HG02943 (cell line): ENCODE measurements at regions not wholly inside any gene's neighbourhood (a gene's known extent, or its start where the extent isn't known, plus 50 kb on each side); places are given as distances from the start of the nearest gene placed in this dataset.
"Not testable (repeated sequence)": the region's sequence is repeated elsewhere in the genome, so short reads cannot be mapped to it uniquely, and the experiment has no call there.

Experiments used
- ATAC-seq: cut with Tn5 transposase; IDR thresholded peaks from one replicate; pipeline ENCODE4 v1.9.1; 2021; ENCODE audit warnings: mild to moderate bottlenecking, low read depth, moderate library complexity; ENCODE audit not compliant: unreplicated experiment

DNA sequence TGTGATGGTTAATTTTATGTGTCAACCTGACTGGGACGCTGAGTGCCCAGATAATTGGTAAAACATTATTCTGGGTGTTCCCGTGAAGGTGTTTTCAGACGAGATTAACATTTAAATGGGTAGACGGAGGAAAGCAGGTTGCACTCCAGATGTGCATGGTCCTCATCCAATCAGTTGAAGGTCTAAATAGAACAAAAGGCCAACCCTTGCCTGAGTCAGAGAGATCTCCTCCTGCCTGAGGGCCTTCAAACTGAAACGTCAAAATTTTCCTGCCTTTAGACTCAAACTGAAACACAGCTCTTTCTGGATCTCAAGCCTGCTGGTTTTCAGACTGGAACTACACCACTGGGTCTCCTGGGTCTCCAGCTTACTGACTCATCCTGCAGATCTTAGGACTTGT, 73.5 kb downstream of the NPIPA8 start:
- not testable (repeated sequence) for ATAC-seq

DNA sequence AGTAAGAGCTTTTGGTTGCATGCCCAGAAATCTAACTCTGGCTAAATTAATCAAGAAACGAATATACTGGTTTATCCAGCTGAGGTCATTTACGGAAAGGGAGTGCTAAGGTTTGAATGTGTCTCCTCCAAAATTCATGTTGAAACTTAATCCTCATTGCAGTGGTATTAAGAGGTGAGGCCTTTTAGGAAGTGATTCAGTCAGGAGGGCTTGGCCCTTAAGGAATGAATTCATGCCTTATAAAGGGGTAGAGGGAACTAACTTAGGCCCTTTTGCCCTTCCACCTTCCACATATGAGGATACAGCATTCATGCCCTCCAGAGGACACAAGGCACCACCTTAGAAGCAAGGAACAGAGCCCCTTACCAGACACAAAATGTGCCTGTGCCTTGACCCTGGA, 74.7 kb downstream of the NPIPA8 start:
- ATAC-seq, result not testable (repeated sequence)

DNA sequence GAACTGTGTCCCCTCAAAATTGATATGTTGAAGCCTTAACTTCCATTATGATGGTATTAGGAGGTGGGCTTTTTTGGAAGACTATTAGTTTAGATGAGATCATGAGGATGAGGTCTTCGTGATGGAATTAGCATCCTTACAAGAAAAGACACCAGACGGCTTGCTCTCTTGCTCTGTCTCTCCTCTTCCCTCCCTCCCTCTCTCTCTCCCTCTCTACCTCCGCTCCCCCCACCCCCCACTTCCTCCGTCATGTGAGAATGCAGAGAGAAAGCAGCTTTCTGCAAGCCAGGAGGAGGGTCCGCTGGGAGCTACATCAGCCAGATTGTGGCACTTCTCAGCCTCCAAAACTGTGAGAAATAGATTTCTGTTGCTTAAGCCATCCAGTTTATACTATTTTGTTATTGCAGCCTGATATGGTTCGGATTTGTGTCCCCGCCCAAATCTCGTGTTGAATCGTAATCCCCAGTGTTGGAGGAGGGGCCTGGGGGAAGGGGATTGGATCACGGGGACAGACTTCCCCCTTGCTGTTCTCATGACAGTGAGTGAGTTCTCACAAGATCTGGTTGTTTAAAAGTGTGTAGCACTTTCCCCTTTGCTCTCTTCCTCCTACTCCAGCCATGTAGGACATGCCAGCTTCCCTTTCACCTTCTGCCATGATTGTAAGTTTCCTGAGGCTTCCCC, 76.9 kb downstream of the NPIPA8 start:
- ATAC-seq, result not testable (repeated sequence)

DNA sequence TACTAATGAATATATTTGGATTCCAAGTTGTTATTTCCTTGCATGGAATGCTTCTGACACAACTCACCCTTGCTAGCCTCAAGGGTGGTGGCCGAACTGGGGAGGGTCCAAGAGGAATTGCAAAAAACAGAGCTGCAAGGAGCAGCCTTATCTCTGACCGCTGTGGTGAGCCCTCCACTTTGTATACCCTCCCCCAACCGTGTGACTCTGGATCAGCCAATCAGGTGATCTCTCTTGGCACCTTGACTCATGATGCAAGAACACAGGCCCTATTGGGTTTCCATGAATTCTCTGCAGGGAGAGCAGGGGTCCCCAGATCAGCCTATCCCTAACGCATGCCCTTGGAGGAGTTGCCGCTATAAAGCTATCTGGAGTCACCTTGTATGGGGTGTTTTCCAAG, 83.6 kb downstream of the NPIPA8 start:
- not testable (repeated sequence) for ATAC-seq

DNA sequence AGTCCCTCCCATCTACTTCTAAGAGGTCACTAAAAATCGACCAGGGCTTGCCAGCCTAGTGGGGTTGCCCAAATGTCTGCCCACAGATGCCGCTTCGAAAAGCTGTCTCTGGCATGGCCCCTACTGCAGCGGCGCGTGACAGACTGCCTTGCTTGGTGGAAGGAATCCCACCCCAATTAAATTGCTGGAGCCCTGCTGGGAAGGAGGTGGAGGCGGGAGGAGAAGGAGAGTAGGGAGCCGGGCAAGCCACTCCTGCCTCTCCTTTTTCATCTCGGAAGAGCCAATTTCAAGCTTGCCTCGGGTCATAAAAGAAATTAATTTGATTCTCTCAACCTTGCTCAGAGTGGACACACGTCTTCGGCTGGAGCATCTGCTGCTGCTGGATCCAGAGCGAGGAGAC, 106.0 kb downstream of the NPIPA8 start:
- ATAC-seq, result not testable (repeated sequence)

DNA sequence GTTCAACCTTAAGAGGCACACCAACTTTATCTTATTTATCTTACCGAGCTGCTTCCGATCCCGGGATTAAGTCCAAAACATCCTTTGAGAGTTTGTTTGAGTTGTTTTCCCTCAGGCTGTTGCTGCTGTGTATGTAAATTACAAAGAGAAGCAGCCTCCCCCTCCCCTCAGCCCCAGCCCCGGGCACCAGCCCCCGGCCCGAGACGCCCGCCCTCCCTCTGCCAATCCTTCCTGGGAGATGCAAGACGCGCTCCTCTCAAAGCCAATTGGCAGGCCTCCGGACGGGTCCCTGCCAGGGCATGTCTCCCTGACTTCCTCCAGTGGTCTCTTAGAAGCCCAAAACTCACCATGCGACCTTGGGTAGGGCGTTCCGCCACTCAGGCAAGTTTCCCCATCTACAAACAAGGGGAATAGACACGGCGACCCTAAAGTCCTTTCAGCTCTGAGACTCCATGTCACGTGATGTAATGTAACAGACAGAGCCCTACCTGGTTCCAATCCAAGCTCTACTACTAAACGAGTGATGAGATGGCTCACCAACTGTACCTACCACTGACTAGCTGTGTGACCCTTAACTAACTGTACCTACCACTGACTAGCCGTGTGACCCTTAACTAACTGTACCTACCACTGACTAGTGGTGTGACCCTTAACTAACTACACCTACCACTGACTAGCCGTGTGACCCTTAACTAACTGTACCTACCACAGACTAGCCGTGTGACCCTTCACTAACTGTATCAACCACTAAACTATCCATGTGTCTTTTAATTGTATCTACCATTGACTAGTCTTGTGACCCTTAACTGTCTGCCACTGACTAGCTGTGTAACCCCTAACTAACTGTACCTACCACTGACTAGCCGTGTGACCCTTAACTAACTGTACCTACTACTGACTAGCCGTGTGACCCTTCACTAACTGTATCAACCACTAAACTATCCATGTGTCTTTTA, 114.2 kb downstream of the NPIPA8 start:
- ATAC-seq, result not testable (repeated sequence)

DNA sequence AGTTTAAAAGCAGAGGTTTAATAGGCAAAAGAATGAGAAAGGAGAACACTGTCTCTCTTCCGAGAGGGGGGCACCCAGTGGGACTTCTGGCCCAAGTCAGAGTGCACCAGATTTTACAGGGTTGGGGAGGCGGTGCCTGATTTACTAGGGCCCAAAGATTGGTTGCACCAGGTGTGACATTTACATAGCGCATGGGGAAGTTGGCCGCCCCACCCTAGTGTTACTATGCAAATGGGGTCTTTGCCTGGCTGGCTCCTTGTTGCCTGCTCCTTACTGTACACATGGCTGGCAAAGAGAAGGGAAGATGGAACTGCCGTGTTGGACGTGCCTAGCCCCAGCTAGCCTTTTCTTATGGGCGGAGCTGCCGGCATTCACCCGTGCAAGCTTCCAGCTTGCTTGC, 118.8 kb downstream of the NPIPA8 start:
- not testable (repeated sequence) for ATAC-seq

DNA sequence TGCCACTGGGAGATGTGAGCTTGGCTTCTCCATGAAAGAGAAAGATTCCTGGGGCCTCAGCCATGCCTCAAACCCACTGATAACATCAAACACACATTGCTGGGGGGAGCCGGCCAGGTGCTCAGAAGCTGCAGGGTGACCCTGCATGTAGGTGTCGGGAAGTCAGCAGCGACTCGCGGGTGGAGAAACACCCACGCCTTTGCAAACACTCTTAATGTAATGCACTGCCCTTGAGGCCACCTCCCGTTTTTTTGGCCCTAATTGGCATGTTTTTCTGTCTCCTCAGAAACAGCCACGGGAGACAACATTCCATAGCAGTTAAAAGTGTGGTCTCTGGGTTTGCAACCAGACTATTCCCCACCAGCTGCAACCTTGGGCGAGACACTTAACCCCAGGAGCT, 119.7 kb downstream of the NPIPA8 start:
- ATAC-seq, result not testable (repeated sequence)

DNA sequence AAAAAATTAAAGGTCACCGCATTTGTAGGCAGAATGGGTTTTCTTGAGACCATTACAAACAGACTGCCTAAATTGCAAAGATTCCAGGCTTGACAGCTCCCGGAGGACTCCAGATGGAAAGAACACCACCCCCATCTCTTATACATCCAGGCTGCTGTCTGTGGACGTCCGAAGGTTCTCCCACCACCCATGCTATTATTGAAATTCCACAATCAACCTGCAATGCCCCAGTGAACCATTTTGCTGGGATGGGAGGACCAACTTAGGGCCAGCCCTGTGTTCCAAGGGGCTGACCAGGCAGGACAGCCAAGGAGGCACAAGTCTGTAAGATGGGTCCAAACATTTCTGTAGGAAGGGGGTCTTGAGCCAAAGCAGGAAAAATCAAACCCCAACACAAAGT, 122.7 kb downstream of the NPIPA8 start:
- ATAC-seq, result not testable (repeated sequence)

DNA sequence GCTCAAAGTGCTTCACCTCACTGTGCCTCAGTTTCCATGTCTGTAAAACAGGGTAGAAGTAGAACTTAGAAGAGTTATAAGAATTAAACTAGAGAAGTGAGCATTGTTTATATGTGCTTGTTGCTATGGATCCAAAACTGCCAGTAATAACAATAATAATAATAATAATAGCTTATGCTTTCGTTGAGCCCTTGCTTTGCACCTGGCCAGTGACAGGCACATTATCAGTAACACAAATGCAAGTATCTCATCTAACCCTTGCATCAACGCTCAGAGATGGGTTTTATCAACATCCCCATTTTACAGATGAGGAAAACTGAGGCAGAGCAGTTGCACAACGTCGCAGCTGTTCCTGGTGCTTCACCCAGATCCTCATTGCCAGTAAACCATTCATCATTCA, 125.0 kb downstream of the NPIPA8 start:
- not testable (repeated sequence) for ATAC-seq

DNA sequence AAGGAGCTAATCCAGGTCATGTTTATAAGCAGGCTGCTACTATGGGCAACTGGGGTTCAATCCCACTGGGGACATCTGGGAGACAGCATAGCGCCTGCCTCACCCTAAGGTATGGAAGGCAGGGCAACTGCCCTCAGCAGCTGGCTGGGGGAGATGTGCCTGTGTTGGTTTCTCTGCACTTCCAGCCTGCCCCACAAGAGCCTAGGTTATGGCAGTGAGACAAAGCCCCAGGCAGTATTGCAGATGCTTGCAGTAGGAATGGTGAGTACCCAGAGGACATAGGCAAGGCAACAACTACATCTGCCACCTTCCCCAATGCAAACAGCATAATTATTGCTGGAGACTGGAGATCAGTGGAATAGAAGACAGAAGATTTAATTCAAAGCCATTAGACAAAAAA, 131.8 kb downstream of the NPIPA8 start:
- not testable (repeated sequence) for ATAC-seq

DNA sequence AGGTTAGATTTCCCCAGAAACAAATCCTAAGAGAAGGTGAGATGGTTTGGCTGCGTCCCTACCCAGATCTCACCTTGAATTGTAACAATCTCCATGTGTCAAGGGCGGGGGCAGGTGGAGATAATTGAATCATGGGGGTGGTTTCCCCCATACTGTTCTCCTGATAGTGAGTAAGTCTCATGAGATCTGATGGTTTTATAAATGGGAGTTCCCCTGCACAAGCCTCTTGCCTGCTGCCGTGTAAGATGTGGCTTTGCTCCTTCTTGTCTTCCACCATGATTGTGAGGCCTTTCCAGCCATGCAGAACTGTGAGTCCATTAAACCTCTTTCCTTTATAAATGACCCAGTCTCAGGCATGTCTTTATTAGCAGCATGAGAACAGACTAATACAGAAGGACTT, 132.2 kb downstream of the NPIPA8 start:
- ATAC-seq, result not testable (repeated sequence)

DNA sequence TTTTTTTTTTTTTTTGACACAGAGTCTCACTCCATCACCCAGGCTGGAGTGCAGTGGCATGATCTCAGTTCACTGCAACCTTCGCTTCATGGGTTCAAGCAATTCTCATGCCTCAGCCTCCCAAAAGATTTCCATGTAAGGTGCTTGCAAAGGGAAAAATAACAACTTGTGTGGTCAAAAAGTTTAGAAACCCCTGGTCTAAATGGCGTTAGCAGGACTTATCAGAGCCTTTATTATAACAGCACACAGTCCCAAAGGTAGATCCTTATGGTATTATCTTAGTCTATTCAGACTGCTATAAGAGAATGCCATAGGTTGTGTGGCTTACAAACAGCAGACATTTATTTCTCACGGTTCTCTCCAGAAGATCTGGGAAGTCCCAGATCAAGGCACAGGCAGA, 135.0 kb downstream of the NPIPA8 start:
- ATAC-seq, result not testable (repeated sequence)

DNA sequence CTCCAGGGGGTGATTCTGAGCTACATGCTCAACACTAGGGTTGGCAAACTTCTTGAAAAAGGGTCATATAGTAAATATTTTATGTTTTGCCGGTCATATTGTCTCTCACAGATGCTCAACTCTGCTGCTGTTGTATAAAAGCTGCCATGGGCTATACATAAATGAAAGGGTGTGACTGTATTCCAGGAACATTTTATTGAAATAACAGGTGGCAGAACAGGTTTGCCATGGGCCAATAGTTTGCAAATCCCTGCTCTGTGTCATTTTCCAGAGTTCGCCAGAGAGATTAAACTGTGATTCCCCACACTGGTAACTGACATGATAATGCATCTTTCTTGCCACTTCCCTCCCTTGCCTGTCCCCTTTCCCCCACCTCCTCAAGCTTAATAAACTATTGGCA, 144.1 kb downstream of the NPIPA8 start:
- not testable (repeated sequence) for ATAC-seq

DNA sequence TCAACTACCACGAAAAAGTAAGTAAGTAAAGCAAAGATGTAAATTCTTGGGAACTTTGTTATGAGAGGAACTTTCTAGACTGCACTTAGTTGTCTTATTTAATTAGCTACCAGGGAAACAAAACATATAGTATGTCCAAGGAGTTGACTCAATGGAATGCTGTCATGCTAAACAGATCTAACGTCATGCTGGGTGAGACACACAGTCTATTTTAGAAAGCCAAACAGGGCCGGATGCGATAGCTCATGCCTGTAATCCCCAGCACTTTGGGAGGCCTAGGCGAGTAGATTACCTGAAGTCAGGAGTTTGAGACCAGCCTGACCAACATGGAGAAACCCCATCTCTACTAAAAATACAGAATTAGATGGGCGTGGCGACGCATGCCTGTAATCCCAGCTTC, 146.4 kb downstream of the NPIPA8 start:
- ATAC-seq, result not testable (repeated sequence)

DNA sequence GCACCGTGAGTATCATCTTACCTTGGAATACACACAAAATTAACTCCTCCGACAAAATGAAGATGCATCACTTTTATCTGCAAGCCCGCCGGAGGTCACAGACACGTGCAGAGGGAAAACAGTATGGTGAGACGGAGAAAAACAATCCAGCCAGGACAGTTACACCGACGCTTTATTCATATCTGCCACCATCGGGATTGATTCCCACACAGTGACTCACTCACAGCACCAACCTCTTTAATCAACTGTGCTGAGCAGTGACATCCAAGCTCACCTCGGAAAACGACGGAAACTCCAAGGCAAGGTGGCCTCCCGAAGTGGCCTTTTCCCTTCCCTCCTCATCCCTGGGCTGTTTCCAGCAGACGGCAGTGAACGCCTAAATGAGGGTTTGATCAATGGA, 151.8 kb downstream of the NPIPA8 start:
- not testable (repeated sequence) for ATAC-seq

DNA sequence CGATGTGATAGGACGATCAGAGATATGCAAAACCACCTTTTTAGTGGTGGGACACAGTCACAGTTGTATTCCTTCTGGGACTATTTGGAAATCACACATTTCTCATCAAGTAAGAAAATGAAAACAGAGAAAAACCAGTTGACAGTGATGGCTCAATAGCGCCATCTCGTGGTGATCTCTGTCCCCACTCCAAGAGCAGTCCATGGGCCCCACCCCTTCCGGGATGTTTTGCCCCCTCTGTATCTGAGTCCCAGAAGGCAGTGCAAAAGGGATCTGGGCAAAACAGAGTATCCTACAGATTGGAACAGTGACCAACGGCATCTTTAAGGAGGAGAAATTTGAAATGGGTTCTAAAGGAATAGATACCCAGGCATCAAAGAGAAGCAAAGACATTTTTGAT, 155.5 kb downstream of the NPIPA8 start:
- not testable (repeated sequence) for ATAC-seq

DNA sequence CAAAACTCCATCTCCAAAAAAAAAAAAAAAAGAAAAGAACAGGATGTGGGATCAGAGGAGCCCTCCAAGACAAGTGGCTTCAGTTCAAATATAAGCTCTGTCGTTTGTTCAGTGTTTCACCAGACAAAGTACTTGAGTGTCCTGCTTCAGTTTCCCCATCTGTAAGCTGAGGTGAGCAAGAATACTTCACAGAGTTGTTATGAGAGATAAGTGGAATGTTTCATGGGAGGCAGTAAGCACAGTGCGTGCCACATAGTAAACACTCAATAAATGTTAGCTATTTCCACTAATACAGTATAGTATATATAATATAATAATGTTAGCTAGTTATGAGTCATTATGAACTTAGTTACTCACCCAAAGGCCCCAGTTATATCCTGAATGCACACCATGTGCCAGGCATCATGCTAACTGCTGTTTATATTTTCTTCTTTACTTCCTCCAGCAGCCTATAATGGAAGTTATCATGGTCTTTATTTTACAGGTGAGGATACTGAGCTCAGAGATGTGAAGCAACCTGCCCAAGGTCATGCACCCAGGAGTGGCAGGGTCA, 162.5 kb downstream of the NPIPA8 start:
- not testable (repeated sequence) for ATAC-seq

DNA sequence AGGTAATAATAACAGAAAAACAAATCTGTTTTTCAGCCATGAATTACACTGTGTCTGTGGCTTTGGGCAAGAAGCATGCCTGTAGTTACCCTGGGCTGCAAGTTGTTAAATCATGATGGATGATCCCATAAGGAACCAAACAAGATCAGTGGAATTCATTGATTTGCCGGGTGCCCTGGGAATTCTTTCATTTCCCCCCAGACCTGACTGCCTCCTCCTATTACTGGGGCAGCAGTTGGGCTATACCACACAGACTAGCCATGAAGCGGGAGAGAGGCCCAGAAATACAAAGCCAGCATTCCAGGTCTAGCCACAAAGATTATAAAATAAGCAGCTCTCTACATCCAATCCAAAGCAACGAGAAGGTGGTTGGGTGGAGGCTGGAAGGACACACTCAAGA, 174.2 kb downstream of the NPIPA8 start:
- ATAC-seq, result not testable (repeated sequence)

DNA sequence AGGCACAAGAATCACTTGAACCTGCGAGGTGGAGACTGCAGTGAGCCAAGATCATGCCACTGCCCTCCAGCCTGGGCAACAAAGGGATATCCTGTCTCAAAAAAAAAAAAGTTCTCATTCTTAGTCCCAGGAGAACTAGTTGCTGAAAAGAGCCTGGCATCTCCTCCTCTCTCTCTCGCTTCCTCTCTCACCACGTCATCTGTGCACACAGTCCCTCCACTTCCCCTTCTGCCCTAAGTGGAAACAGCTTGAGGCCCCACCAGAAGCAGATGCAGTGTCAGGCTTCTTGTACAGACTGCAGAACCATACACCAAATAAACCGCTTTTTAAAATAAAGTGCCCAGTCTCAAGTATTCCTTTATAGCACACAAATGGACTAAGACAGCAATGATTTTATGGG, 175.3 kb downstream of the NPIPA8 start:
- ATAC-seq, result not testable (repeated sequence)

DNA sequence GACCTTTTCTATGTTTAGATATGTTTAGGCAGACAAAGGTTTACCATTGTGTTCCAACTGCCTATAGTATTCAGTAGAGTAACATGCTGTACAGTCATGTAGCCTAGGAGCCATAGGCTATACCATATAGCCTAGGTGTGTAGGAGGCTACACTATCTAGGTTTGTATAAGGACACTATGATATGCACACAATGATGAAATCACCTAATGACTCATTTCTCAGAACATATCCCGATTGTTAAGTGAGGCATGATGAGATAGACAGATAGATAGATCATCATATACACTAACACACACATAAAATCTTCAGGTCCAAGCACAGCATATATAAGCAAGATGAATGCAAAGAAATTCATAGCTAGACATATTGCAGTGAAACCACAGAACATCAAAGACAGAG, 177.4 kb downstream of the NPIPA8 start:
- not testable (repeated sequence) for ATAC-seq
